NCI-H2227 (cell line): ENCODE measurements at regions not wholly inside any gene's neighbourhood (a gene's known extent, or its start where the extent isn't known, plus 50 kb on each side); places are given as distances from the start of the nearest gene placed in this dataset.

Experiments
- DNase-seq: peaks from one replicate; lab custom pipeline; 2025; ENCODE audit not compliant: unreplicated experiment; lab: John Stamatoyannopoulos, UW

GRCh38 chr17:15894258-15894657, 50.7 kb upstream of the ADORA2B start:
- DNase-seq: no peak

- DNase-seq: no peak
Measured at GRCh38 chr17:15894913-15895658, 49.8 kb upstream of the ADORA2B start.
